EH (cell line): ENCODE measurements at regions not wholly inside any gene's neighbourhood (a gene's known extent, or its start where the extent isn't known, plus 50 kb on each side); places are given as distances from the start of the nearest gene placed in this dataset.

ENCODE experiments used
- DNase-seq: peaks from one replicate; pipeline ENCODE4 v3.0.0-alpha.2; 2015; ENCODE audit warnings: low read depth

GRCh38 chr5:89129941-89130340 is 247.0 kb upstream of the MEF2C start:
- no peak for DNase-seq

DNA sequence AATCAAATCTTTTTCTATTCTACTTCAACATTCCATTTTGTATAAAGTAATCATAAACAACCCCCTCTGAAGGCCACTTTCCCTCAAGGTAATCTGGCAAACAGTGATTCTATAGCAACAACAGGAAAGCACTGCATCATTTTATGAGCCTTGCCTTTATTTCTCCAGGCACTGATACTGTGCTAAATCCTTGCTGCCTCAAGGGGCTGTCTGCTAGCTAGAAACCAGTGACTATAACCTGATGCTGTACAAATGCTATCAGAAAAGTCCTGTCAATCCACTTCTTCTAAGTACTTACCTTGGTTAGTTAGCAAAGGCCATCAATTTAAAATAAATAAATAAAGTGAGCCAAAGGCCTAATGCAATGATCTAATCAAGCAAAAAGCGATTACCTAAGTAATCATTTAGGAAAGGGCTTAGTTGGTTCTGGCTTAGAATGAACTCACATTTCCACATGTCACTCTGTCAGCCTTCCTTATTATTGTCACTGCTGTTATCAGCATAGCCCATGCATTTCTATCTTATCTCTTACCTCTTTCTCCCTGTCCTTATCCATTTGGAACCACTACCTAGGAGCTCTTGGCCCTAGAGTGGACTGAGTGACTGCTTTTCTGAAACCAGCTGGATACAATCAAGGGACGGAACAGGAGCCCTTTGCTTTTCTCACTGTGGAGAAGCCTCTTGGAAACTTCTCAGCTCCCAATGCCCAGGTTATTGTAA is 246.1 kb upstream of the MEF2C start:
- no peak for DNase-seq

DNA sequence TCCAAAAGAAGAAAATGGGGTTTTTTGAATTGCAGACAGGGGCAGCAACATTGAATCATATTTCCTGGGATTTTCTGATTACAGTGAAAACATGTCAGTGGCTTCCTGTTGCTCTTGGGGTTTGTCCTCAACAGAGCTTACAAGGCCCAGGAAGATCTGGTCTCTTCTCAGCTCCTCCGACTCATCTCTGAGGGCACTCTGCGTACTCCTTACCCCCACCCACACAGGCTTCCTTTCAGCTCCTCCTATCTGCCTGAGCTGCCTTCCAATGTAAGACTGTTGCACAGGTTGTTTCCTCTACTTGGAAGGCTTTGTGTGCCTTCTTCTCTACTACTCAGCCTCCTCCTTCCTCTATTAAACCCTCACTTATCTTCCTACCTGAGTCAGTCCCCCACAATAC is 245.1 kb upstream of the MEF2C start:
- no peak for DNase-seq

- DNase-seq: no peak
Observed at GRCh38 chr5:89127191-89127590, 244.2 kb upstream of the MEF2C start.

DNA sequence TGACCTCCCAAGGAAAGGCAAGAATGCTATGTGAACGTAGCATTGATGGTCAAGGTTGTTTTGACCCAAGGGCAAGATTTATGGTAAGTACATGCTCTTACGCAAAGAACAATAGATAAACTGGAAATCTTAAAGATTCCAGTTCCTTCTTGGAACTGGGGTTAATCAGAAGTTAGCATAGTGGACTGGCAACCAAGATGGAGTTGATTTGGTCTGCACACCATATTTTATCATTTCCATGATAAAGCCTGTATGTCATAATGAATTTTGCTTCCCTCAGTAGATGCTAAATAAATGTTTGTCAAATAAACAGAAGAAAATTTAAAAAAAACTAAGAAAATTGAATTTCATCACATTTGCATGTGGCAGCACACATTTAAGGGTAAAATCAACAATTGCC is 242.4 kb upstream of the MEF2C start:
- DNase-seq: no peak

GRCh38 chr5:89123581-89123980 is 240.6 kb upstream of the MEF2C start:
- no peak for DNase-seq

- no peak for DNase-seq
Observed at GRCh38 chr5:89120719-89121118, 237.7 kb upstream of the MEF2C start.

- DNase-seq: no peak
Observed at GRCh38 chr5:89117124-89117644, 234.2 kb upstream of the MEF2C start.

DNA sequence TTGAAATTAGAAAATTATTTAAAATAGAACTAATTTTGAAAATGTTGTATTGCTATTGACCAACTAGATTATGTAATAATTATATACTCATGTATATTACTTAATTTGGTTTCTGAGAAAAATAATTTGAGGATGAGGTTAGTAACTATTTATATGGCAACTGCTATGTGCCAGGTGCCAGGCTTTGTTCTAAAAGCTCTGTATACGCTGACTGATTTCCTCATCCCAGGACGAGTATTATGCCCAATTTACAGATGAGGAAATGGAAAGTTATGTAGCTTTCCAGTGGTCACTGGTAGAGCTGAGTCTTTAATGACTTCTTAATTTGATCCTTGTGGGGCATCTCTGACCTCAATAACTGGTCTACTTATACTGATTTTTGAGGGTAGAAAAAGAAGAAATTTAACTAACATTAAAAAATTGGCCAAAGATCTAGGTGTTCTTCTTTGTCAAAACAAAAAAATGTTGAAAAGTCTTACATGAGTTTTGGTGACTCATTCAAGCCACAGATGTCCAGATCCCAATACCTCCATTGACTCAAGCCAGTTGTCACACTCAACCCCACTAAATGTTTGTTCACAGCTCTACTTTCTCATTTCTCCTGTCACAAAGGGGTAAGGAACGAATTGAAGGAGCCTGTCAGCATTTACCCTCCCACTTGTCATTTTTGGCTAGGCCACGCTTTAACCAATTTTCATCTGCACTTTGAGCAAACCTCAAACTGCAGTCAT is 228.1 kb upstream of the MEF2C start:
- DNase-seq: no peak

GRCh38 chr5:89106480-89106879 is 223.5 kb upstream of the MEF2C start:
- DNase-seq: no peak

DNA sequence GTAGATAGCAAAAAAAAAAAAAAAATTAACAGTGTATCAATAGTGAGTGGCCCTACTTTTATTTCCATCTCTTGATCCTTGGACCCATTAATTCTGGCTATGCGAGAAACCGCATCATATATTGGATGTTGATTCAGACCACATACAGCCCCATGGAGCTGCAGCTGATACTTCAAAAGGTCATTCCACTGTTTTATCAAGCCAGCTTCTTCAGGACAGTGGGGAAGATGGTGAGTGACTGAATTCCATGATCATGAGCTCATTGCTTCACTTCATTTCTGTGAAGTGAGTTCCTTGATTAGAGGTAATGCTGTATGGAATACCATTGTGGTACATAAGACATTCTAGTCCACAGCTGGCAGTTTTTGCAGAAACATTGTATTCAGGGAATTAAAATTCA is 222.9 kb upstream of the MEF2C start:
- no peak for DNase-seq

GRCh38 chr5:89105171-89105695 is 222.2 kb upstream of the MEF2C start:
- no peak for DNase-seq

GRCh38 chr5:89098199-89098756 is 215.3 kb upstream of the MEF2C start:
- no peak for DNase-seq

GRCh38 chr5:89097103-89097502 is 214.1 kb upstream of the MEF2C start:
- DNase-seq: no peak

DNA sequence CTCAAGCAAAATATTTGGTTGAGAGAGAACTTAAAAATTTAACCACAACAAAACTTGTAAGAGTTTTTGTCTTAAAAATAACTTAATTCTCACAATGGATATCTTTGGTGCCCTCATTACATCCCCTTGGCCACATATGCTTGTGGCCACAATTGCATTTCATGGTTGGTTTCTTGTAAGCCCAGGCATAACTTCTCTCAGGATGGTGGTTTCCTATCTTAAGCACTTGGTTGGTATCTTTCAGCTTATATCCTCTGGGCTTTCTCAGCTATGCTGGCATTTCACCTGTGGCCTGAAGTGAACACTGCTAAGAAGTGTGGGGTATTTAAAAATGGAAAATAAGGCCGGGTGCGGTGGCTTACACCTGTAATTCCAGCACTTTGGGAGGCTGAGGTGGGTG is 212.4 kb upstream of the MEF2C start:
- DNase-seq: no peak

DNA sequence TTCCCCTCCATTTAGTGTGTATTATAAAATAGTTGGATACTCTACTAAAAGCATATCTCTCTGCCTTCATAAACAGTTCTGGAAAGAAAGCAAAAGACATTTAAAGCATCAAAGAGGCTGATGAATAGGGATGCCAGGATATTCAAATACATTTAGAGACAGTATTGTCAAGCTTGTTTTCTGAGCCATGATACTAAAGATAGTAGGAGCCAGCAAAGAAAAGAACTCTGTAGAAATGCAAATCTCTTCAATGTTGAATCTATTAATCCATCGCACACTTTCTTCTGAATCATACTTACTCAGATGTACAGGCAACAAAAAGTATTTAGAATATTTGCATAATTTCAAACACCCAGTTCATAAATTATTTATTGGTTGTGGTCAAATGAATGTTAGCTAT is 207.1 kb upstream of the MEF2C start:
- no peak for DNase-seq

DNA sequence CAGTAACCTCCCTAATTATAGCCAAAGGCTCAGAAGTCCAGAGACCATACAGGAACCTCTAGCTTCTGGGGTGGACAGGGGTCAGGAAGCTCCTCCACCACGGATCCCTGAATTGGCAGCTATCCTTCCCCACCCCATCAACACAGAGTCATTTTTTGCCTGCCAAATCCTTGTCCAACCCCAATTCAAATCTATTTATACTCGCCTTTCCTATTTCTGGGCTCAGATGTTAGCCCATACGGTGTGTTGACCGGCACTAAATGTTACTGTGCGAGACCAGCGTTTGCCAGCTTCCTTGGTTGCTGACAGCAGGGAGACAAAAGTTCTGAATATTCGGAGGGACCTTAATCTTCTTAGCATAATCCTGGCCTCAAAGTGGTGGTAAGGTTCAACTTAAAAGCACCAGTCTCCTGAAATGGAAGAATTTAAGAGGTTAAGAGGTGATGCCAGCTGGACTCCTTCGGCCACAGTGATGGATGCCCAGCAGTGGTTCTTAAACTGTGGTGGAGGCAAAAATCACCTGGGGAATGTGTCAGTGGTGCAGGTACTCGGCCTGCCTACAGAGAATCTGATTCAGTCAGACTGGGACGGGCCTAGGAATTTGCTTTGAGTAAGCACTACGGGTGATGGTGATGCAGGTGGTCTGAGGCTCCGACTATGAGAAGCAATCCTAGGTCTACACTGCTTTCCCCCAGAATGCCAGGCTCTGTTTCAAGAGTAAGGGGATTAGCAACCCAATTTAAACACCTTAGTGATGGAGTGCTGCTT is 204.8 kb upstream of the MEF2C start:
- DNase-seq: no peak

DNA sequence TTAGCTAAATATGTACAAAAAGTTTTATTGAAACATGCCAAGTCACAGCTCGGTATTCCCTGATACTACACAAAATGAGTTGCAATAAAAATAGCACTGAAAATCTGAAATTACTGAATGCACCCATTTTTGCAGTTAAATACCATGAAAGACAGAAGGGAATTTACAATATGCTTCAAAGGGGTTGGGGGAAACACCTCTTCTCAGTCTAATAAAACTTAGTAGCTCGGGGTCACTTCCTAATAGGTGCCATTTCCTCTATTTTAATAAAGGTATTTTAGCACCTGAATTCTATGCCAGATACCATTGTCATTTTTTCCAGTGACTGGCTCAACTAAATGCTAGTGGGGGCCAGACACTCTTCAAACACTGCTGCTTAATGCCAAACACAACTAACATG is 204.1 kb upstream of the MEF2C start:
- DNase-seq: no peak

DNA sequence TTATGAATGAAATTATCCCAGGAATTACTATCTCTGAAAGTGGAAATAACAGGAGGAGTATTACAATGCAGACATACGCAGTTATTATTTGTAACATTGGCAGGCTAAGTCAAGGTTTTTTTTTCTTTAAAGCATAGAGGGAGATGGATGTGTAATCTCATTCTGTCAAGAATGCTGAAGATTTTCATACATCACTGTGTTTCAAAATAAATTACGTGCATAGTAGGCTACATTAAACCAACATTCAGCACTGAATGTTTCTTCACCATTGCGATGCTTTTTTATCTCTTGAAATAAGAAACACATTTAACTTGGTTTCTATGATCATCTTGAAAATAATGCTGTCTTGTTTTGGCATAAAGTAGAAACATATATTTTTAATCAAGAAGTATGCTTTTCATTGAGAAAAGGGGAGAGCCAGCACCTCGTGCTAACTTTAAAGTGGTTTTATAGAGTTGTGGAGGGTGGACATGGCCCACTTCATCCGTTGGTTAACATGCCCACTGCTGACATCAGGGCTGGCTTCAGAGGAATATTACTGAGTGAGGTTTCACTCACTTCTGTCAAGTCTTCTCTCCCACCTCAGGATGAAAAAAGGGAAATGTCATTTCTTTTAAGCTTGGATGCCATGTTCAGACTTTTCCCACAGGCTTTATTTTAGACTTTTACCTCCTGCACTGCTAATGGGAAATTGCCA is 203.6 kb upstream of the MEF2C start:
- DNase-seq: no peak

GRCh38 chr5:89083791-89084190 is 200.8 kb upstream of the MEF2C start:
- peak; percentile 16 for DNase-seq

DNA sequence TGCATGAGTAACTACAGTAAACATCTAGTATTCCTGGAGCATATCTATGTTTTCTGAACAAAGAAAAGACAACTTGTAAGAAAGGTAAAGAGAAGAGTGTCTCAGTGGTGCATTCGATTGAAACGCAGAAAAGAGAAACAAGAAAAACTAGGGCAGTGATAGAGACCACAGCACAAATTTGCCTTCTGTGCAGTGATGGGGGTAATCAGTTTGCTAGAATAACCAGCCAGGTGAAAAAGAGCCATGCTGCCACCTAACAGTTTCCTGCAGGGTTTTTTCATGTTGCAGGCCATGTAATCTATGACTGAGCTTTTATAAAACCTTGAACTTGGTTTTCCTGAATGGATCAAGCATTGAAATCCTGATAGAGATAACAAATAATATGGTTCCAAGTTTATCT is 198.4 kb upstream of the MEF2C start:
- DNase-seq: no peak
